Pancreas (tissue), 10 donors: ENCODE measurements at regions not wholly inside any gene's neighbourhood (a gene's known extent, or its start where the extent isn't known, plus 50 kb on each side); places are given as distances from the start of the nearest gene placed in this dataset.
"Not testable (repeated sequence)": the region's sequence is repeated elsewhere in the genome, so short reads cannot be mapped to it uniquely, and the experiment has no call there.

Source experiments
- ATAC-seq, 4 donors: fragments of 200-7000 bp; cut with Tn5 transposase; one replicate each; pipeline versions ENCODE4 v1.8.0 to v1.9.1; 2020; ENCODE audit warnings: mild to moderate bottlenecking in 4 of 4, moderate library complexity in 4 of 4
- DNase-seq, 6 donors: peaks; one replicate each; pipeline ENCODE4 v3.0.0-alpha.2; 2020
- FAIRE-seq: peaks from 2 replicates; lab custom pipeline; 2012; peaks lifted over from hg19 to GRCh38; lab: Jason Lieb, UNC
- H3K27ac ChIP-seq, 4 donors: fragments of 200-600 bp; sonication (generic); 1 replicate in 3 of 4; 2 replicates in 1 of 4; pipeline versions ENCODE4 v1.5.0 to v1.8.0; 2020
- H3K27me3 ChIP-seq, 4 donors: fragments of 200-600 bp; one replicate each; pipeline ENCODE4 v1.8.0; 2021
- H3K36me3 ChIP-seq, 3 donors: fragments of 200-600 bp; sonication (generic) in 1 of 3; one replicate each; pipeline versions ENCODE4 v1.5.0 to v1.8.0; 2020 to 2021
- H3K4me1 ChIP-seq, 3 donors: fragments of 200-600 bp; one replicate each; pipeline ENCODE4 v1.8.0; 2021
- H3K4me3 ChIP-seq, 4 donors: fragments of 200-600 bp; sonication (generic) in 2 of 4; one replicate each; pipeline versions ENCODE4 v1.5.0 to v1.8.0; 2020 to 2021
- H3K9me3 ChIP-seq, 4 donors: fragments of 200-600 bp; one replicate each; pipeline ENCODE4 v1.8.0; 2021
- WGBS, 2 donors: extraction: QIAGEN DNeasy Blood & Tissue Kit; methylation state at CpG; one replicate each; pipeline ENCODE4 v1.1.7; 2013; 5-methylcytosine and 5-hydroxymethylcytosine counted together
- intact Hi-C, 3 donors: fragments of 100-400 bp; cut with DNase I; formaldehyde crosslinking; loops; one replicate each; pipeline versions ENCODE4 v1.11.1 to v1.14.2; 2022
- TF ChIP-seq, protein P1 (sequence below), 4 donors: fragments of 200-600 bp; sonication (generic) in 3 of 4; IDR thresholded peaks; one replicate each; pipeline versions ENCODE4 v1.5.0 to v1.8.0; 2021; ENCODE audit warnings: antibody characterized with exemption in 4 of 4
- donor health status: healthy with polysubstance abuse.
- donor health status: DM: no; HTN: no; CAD: no; lungs with moderate emphysema.
- donor health status: DM: no; HTN: no; CAD: no.
- donor health status: control.
- donor health status: control.
- donor health status: Bipolar disorder and iron deficiency.
- donor health status: DM: yes; HTN: yes; CAD: no.
- donor health status: DM: no; HTN: no; CAD: no.
- donor health status: DM: no; HTN: no; CAD: no.
- donor health status: DM: yes; HTN: yes; CAD: no.

DNA sequence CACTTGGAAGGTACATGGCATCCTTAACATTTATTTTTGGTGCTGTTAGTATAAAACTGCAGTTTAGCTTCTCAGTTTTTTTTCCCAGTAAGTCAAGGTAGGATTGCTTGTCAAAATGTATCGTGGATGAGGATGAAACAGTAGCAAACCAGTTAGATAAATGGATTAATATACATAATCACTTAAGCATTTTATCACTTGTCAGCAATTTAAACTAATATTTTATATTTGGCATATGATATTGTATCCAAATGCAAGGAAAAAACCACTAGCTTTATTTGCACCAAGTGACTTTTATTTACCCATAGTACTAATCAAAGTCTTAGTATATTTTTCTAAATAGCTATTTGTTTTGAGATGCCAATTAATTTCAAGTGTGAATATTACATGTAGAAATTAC is 137.7 kb upstream of the XIRP2 start:
- Histone ChIP-seq H3K27me3 (no peaks in the 10 kb centered on the region), H3K9me3 (no peaks in the 10 kb centered on the region), H3K27ac (no peak overlapping the region), H3K4me1 (no peaks in the 10 kb centered on the region), H3K36me3 (no peaks in the 10 kb centered on the region), H3K4me3 (no peak overlapping the region)
- FAIRE-seq (no peak), DNase-seq (no peak), ATAC-seq (no peak)
- TF ChIP-seq, protein P1, sequence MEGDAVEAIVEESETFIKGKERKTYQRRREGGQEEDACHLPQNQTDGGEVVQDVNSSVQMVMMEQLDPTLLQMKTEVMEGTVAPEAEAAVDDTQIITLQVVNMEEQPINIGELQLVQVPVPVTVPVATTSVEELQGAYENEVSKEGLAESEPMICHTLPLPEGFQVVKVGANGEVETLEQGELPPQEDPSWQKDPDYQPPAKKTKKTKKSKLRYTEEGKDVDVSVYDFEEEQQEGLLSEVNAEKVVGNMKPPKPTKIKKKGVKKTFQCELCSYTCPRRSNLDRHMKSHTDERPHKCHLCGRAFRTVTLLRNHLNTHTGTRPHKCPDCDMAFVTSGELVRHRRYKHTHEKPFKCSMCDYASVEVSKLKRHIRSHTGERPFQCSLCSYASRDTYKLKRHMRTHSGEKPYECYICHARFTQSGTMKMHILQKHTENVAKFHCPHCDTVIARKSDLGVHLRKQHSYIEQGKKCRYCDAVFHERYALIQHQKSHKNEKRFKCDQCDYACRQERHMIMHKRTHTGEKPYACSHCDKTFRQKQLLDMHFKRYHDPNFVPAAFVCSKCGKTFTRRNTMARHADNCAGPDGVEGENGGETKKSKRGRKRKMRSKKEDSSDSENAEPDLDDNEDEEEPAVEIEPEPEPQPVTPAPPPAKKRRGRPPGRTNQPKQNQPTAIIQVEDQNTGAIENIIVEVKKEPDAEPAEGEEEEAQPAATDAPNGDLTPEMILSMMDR (IDR thresholded peaks at IDR 0.05), result no peak
- 0 to 3% methylated on average over 1 of the region's 1 CpG for WGBS, 2 donors
- intact Hi-C loops, result no loop called here

DNA sequence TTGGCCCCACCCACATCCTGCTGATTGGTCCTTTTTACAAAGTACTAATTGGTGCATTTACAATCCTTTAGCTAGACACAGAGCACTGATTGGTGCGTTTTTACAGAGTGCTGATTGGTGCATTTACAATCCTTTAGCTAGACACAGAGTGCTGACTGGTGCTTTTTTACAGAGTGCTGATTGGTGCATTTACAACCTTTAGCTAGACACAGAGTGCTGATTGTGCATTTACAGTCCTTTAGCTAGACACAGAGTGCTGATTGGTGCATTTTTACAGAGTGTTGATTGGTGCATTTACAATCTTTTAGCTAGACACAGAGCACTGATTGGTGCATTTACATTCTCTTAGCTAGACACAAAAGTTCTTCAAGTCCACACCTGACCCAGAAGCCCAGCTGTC is 144.2 kb upstream of the XIRP2 start:
- FAIRE-seq, DNase-seq, H3K4me3 ChIP-seq, H3K9me3 ChIP-seq, intact Hi-C loops, H3K4me1 ChIP-seq, H3K27me3 ChIP-seq, H3K27ac ChIP-seq, ATAC-seq, H3K36me3 ChIP-seq: not testable (repeated sequence)
- 58 to 64% methylated on average over 1 of the region's 1 CpG for WGBS, 2 donors

DNA sequence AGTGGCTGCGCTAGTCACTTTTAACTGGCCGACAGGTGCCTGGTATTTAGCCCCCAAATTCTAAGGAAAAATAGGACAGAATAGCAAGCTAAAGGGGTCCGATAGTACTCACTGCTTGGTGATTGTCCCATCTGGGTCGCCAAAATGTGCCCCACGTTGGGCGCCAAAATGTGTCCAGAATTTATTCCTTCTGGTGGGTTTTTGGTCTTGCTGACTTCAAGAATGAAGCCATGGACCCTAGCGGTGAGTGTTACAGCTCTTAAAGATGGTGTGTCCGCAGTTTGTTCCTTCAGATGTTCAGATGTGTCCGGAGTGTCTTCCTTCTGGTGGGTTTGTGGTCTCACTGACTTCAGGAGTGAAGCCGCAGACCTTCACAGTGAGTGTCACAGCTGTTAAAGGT is 144.8 kb upstream of the XIRP2 start:
- H3K4me3 ChIP-seq, intact Hi-C loops, H3K27ac ChIP-seq, H3K27me3 ChIP-seq, DNase-seq, FAIRE-seq, H3K4me1 ChIP-seq, H3K9me3 ChIP-seq, H3K36me3 ChIP-seq, ATAC-seq: not testable (repeated sequence)
- 79 to 86% methylated on average over 10 of the region's 10 CpGs for WGBS, 2 donors

DNA sequence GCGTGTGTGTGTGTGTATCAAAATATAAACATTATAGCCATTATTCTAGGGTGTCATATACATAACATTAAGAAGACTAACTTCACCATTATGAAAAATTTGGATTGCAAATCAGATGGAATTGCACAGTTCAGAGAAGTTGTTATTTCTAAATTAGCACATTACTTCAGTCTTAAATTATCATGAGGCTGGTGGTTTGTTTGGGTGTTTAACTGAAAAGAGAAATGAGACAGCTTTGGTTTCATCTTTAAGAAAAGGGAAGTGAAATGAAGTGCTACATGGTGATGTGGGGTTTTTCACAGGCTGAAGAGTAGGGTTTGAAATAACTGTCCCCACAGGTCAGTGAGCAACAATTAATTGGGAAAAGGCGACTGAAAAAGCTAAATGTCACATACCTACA is 161.2 kb upstream of the XIRP2 start:
- H3K27me3 ChIP-seq, result no peaks in the 10 kb centered on the region
- ATAC-seq, result no peak
- intact Hi-C loops, result no loop called here
- H3K4me1 ChIP-seq, result no peaks in the 10 kb centered on the region
- no peak overlapping the region for H3K4me3 ChIP-seq
- no peak overlapping the region for H3K27ac ChIP-seq
- whole genome bisulfite sequencing, 2 donors, result 56 to 66% methylated on average over 2 of the region's 2 CpGs
- no peak for FAIRE-seq
- H3K9me3 ChIP-seq, result no peaks in the 10 kb centered on the region
- DNase-seq, result no peak
- TF ChIP-seq, protein P1 (IDR thresholded peaks at IDR 0.05), result no peak
- H3K36me3 ChIP-seq, result no peaks in the 10 kb centered on the region

DNA sequence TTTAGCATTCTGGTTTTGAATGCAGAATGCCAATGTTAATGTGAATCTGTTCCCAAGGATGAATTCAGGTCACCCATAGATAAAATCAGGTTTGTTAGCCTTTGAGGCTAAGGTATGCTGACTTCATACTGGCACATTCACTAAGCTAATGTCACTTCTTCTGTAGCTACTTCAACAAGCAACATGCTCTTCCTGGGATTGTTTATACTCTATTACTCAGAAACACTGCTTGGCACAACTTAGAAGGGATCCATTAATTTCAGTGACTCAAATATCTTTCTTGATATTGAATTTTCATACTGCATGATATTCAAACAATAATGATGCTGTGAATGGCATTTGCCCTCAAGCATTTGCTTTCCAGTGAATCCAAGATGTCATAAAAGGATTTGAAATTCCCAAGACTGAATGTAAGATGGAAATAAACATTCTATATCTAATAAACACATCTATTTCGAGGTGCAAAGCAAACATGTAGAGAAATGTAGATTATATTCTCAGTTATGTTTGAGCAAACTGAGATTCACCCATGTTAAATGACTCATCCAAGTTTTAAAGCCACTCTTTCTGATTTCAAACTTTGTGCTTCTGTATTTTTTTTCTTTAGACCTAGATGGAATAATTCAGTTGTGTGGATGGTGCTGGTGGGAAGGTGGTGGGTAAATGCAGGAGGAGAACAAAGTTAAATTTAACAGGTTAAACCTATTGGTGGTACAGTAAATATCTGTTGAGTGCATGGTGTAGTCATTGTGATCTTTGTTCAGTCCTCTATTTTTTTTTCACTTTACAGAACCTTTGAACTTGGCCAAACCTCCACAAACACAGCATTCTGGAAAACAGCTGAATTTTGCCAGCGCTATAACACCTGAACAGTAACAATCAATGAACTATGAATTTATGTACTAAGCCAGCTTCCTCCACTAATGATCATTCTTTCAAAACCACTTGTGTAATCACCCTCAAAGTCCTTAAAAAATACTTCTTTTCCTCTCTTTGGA is 162.1 kb upstream of the XIRP2 start:
- DNase-seq (no peak), ATAC-seq (no peak), FAIRE-seq (no peak)
- no peak overlapping the region for H3K27ac ChIP-seq
- WGBS, 2 donors, result 65 to 66% methylated on average over 2 of the region's 2 CpGs
- H3K36me3 ChIP-seq, result no peaks in the 10 kb centered on the region
- no peaks in the 10 kb centered on the region for H3K9me3 ChIP-seq
- intact Hi-C loops, result no loop called here
- H3K27me3 ChIP-seq, result no peaks in the 10 kb centered on the region
- H3K4me3 ChIP-seq, result no peak overlapping the region
- H3K4me1 ChIP-seq, result no peaks in the 10 kb centered on the region
- TF ChIP-seq, protein P1 (IDR thresholded peaks at IDR 0.05), result no peak

DNA sequence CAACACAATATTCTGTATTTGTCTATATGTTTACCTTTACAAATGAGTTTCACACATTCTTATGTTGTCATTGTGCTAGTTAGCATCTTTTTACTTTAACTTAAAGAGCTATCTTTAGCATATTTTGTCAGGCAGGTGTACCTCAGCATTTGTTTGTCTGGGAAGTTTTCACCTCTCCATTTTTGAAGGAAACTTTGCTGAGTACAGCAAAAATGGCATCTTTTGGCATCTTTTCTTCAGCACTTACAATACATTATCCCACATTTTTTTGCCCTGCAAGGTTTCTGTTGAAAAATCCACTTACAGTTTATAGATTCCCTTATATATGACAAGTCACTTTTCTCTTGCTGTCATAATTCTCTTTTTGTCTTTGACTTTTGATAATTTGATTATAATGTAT is 171.3 kb upstream of the XIRP2 start:
- no peaks in the 10 kb centered on the region for H3K4me1 ChIP-seq
- no peak overlapping the region for H3K27ac ChIP-seq
- DNase-seq (no peak), FAIRE-seq (no peak), ATAC-seq (no peak)
- H3K9me3 ChIP-seq, result no peaks in the 10 kb centered on the region
- H3K4me3 ChIP-seq, result no peak overlapping the region
- H3K36me3 ChIP-seq, result no peaks in the 10 kb centered on the region
- intact Hi-C loops, result no loop called here
- TF ChIP-seq, protein P1 (IDR thresholded peaks at IDR 0.05), result no peak
- no peaks in the 10 kb centered on the region for H3K27me3 ChIP-seq
